ENCODE measurements at regions not wholly inside any gene's neighbourhood (a gene's known extent, or its start where the extent isn't known, plus 50 kb on each side); places are given as distances from the start of the nearest gene placed in this dataset.
"Not testable (repeated sequence)": the region's sequence is repeated elsewhere in the genome, so short reads cannot be mapped to it uniquely, and the experiment has no call there.

DNA sequence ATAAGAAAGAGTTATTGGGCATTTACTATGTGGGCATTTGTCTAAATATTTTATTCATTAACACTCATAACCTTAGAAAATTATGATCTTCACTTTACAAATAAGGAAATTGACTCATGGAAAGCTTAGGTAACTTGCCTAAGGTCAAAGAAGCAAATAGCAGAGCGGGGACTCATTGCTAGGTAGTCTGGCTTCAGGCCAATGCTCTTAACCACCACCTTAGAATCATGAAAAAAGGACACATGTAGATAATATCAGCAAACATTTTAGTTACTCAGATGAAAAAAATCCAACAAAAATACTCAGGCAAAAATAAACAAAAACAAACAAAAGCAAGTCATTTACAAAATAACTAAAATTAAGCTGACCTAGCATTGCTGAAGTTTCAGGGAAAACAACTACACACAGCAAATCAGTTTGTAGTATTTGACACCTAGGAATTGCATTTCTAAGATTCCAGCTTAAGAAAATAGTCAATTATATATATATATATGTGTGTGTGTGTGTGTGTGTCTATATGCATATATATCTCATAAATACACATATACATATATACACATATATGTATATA lies 166.0 kb downstream of the HMHB1 start:
- peak; percentile 21 for DNase-seq (ENCODE audit: low read depth)
- TF ChIP-seq, protein P1, sequence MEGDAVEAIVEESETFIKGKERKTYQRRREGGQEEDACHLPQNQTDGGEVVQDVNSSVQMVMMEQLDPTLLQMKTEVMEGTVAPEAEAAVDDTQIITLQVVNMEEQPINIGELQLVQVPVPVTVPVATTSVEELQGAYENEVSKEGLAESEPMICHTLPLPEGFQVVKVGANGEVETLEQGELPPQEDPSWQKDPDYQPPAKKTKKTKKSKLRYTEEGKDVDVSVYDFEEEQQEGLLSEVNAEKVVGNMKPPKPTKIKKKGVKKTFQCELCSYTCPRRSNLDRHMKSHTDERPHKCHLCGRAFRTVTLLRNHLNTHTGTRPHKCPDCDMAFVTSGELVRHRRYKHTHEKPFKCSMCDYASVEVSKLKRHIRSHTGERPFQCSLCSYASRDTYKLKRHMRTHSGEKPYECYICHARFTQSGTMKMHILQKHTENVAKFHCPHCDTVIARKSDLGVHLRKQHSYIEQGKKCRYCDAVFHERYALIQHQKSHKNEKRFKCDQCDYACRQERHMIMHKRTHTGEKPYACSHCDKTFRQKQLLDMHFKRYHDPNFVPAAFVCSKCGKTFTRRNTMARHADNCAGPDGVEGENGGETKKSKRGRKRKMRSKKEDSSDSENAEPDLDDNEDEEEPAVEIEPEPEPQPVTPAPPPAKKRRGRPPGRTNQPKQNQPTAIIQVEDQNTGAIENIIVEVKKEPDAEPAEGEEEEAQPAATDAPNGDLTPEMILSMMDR (IDR thresholded peaks at IDR 0.05; ENCODE audit: low read length, missing control alignments) = no peak
- H3K4me3 ChIP-seq (replicated peaks; ENCODE audit: low read depth, low read length) = no peak overlapping the region

DNA sequence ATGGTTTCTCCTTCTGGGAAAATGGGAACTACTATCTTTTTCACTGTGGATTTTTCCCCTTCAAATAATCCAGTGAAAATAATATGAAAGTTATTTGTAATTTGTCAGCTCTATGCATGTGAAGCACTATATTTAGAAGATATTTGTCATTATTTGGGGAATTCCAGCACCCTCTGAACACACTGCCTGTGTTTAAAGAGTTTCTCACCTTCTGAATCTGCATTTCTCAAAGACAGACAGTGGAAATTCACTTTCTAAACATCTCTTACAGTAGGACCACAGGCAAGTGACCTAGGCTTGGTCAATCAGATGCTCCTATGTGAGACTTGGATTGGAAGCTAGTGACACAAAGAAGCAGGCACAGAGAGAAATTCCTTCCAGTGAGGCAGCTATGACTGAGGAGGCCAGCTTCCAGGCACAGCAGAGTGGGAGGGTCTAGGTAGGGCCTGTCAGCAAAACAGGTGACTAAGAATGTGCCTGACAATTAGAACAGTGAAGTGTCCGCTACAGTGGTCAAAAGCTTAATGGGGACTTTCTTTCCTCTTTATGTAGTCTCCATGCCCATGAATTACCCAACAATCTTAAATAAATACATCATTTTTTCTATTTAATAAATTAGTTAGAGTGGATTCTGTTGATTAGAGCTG lies 167.2 kb downstream of the HMHB1 start:
- TF ChIP-seq, protein P1 (IDR thresholded peaks at IDR 0.05; ENCODE audit: low read length, missing control alignments) = no peak
- no peak for DNase-seq (ENCODE audit: low read depth)

DNA sequence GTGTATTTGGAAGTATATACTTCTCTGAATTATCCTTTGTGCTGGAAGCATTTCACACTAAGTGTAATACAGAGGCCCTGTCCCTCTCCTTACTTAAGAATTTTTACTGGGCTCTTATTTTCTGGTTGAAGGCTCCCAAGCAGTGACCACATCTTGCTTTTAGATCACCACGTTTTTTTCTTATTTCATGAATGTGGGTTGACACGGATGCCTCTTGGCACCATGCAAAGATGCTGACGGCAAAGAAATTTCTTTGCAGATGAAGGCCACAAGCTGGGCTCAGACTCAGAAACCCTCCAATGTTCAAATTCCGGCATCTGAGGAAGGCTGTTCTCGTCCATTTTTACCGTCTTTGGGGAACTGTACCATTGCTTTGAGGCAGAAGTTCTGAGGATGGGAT lies 168.5 kb downstream of the HMHB1 start:
- H3K4me3 ChIP-seq (replicated peaks; ENCODE audit: low read depth, low read length) = no peak overlapping the region

More for the DNA sequence above, 167.2 kb downstream of the HMHB1 start:
- no peak overlapping the region for H3K4me3 ChIP-seq (replicated peaks; ENCODE audit: low read depth, low read length)

DNA sequence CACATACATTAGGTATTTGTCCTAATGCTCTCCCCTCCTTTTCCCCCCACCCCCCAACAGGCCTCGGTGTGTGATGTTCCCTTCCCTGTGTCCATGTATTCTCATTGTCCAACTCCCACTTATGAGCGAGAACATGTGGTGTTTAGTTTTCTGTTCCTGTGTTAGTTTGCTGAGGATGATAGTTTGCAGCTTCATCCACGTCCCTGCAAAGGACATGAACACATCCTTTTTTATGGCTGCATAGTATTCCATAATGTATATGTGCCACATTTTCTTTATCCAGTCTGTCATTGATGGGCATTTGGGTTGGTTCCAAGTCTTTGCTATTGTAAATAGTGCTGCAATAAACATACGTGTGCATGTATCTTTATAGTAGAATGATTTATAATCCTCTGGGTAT lies 171.0 kb downstream of the HMHB1 start:
- not testable (repeated sequence) for H3K4me3 ChIP-seq (replicated peaks; ENCODE audit: low read depth, low read length); DNase-seq (ENCODE audit: low read depth)

More for the DNA sequence above, 168.5 kb downstream of the HMHB1 start:
- TF ChIP-seq, protein P1 (IDR thresholded peaks at IDR 0.05; ENCODE audit: low read length, missing control alignments) = no peak
- DNase-seq (ENCODE audit: low read depth) = no peak

DNA sequence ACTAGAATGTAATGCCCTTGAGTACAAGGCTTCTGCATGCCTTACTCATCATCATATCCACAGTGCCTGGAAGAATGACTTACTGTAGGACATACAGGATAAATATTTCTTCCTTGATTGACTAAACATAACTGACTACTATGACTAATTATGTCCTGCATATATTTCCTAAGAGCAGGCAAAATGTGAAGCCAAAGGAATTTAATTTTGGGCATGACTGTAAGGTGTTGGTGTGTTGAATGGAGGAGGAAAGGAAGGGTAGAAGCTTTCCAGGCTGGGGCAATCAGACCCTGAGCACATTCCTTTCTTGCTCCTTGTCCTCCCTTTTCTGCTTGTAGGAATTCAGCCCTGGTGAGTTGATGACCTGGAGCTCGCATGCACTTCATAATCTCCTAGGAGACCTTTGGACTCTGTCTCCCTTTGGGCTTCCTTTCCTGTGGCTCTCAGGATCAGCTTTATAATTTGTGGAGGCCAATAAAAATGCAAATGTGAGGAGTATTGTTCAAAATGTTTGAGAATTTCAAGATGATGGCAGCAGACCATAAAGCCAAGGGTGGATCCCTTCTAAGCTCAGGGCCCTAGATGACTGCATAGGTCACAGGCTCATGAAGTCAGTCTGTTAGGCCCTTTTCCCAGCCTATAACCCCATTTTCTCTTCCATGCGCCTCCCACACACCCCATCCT lies 174.0 kb downstream of the HMHB1 start:
- TF ChIP-seq, protein P1 (IDR thresholded peaks at IDR 0.05; ENCODE audit: low read length, missing control alignments) = no peak

GRCh38 chr5:143986516-143987212 lies 174.7 kb downstream of the HMHB1 start:
- peak; percentile 81 for DNase-seq (ENCODE audit: low read depth)
- H3K4me3 ChIP-seq (replicated peaks; ENCODE audit: low read depth, low read length) = no peak overlapping the region
- TF ChIP-seq, protein P1 (IDR thresholded peaks at IDR 0.05; ENCODE audit: low read length, missing control alignments) = no peak

More for the DNA sequence above, 174.0 kb downstream of the HMHB1 start:
- peak; percentile 53 for DNase-seq (ENCODE audit: low read depth)
- H3K4me3 ChIP-seq (replicated peaks; ENCODE audit: low read depth, low read length) = no peak overlapping the region

DNA sequence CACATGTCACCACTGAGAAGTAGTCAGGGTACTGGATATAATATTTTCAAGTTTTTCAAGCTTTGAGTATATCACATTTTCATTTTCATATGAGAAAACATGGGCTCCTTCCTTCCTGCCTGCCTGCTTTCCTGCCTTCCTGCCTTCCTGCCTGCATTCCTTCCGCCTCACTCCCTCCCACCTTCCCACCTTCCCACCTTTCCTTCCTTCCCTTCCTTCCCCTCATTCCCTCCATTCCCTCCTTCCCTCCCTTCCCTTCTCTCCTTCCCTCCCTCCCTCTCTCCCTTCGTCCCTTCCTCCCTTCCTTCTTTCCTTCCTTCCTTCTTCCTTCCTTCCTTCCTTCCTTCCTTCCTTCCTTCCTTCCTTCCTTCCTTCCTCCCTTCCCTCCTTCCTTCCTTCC lies 175.3 kb downstream of the HMHB1 start:
- no peak for DNase-seq (ENCODE audit: low read depth)
- TF ChIP-seq, protein P1 (IDR thresholded peaks at IDR 0.05; ENCODE audit: low read length, missing control alignments) = no peak
- H3K4me3 ChIP-seq (replicated peaks; ENCODE audit: low read depth, low read length) = no peak overlapping the region

All from fibroblast of pulmonary artery (primary cell).